GF-D8 (cell line): ENCODE measurements at regions not wholly inside any gene's neighbourhood (a gene's known extent, or its start where the extent isn't known, plus 50 kb on each side); places are given as distances from the start of the nearest gene placed in this dataset.
"Not testable (repeated sequence)": the region's sequence is repeated elsewhere in the genome, so short reads cannot be mapped to it uniquely, and the experiment has no call there.

Experiments
- DNase-seq: peaks from one replicate; lab custom pipeline; 2025; lab: John Stamatoyannopoulos, UW

DNA sequence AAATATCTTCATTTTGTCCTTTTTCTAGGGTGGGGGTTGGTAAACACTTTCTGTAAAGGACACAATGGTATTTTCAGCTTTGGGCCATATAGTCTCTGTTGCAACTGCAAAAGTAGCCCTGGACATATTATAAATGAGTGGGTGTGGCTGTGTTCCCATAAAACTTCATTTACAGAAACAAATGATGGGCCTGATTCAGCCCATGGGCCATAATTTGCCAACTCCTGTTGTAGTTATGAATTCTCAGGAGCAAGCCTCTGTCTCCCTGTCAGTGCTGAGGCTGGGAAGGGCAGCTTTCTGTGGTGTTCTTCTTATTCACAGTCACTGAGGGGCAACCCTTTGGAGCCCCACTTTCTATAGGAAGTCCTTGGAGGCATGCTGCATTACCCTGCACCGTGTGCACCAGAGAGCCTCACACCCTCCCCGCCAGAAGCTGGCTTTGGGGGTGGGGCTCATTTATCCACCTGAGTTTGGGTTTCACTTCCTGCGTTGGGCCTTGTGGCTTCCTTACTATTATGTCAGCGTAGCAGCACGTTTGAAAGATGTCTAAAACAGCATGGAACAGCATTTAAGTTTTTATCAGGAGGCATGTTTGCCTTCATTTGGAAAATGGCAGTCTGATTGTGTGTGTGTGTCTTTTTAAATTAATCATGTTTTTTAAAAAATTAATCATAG is 60.8 kb upstream of the FAN1 start:
- DNase-seq, result not testable (repeated sequence)

DNA sequence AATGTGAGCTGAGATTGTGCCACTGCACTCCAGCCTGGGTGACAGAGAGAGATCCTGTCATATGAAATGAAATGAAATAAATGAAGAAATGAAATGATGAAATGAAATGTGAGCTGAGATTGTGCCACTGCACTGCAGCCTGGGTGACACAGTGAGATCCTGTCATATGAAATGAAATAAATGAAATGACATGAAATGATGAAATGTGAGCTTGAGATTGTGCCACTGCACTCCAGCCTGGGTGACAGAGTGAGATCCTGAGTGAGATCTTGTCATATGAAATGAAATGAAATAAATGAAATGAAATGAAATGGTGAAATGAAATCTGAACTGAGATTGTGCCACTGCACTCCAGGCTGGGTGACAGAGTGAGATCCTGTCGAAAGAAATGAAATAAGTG is 58.2 kb upstream of the FAN1 start:
- DNase-seq, result not testable (repeated sequence)
